BE2C (cell line): ENCODE measurements at regions not wholly inside any gene's neighbourhood (a gene's known extent, or its start where the extent isn't known, plus 50 kb on each side); places are given as distances from the start of the nearest gene placed in this dataset.

ENCODE experiments used
- DNase-seq: peaks from one replicate; pipeline ENCODE4 v3.0.0-alpha.2; 2020
- H3K27me3 ChIP-seq: fragments of 250-450 bp; sonication (Bioruptor Pico); 2 replicates; pipeline ENCODE4 v1.5.1; 2020; ENCODE audit warnings: mild to moderate bottlenecking
- H3K36me3 ChIP-seq: fragments of 250-450 bp; sonication (Bioruptor Pico); 2 replicates; pipeline ENCODE4 v1.5.1; 2020; ENCODE audit warnings: mild to moderate bottlenecking
- H3K4me1 ChIP-seq: fragments of 250-450 bp; sonication (Bioruptor Pico); 2 replicates; pipeline ENCODE4 v1.5.1; 2020
- H3K4me3 ChIP-seq: 2 replicates; pipeline ENCODE4 v1.5.1; 2011; ENCODE audit warnings: low read depth, low read length
- H3K9me3 ChIP-seq: fragments of 250-450 bp; sonication (Bioruptor Pico); 2 replicates; pipeline ENCODE4 v1.5.1; 2020
- TF ChIP-seq, protein P1 (sequence below): IDR thresholded peaks from 2 replicates; pipeline ENCODE4 v1.5.1; 2012; ENCODE audit warnings: mild to moderate bottlenecking, low read depth, low read length

DNA sequence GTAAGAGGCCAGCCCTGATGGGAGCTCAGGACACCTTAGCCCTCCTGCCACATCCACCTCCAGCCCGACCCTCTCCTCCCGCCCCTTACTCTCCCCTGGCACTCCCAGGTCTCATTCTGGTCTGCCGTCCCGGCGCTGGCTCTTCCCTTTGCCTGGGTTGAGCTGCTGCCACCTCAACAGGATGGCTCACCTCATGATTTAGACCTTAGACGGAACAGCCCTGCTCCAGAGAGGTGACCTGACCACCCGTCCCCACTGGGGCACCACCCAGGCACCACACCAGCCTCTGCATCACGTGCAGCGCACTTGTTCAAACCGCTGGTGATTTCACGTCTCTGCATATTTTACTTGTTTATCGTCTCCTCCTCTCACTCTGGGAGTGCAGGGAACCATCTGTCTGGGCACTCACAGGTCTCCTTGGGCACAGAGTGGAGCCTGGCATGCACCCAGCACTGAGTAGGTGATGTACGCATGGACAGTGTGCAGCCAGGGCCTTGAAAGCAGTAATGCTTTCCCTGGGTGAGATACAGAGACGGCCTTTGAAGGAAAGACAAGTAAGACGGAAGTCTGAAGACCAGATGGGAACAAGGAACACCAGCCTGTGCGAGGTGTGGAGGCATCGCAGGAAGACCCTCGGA, 183.1 kb downstream of the KATNAL1 start:
- no peak for DNase-seq
- Histone ChIP-seq H3K9me3 (no peaks in the 10 kb centered on the region), H3K4me3 (no peak overlapping the region), H3K27me3 (no peaks in the 10 kb centered on the region), H3K36me3 (no peaks in the 10 kb centered on the region), H3K4me1 (no peaks in the 10 kb centered on the region)
- TF ChIP-seq, protein P1, sequence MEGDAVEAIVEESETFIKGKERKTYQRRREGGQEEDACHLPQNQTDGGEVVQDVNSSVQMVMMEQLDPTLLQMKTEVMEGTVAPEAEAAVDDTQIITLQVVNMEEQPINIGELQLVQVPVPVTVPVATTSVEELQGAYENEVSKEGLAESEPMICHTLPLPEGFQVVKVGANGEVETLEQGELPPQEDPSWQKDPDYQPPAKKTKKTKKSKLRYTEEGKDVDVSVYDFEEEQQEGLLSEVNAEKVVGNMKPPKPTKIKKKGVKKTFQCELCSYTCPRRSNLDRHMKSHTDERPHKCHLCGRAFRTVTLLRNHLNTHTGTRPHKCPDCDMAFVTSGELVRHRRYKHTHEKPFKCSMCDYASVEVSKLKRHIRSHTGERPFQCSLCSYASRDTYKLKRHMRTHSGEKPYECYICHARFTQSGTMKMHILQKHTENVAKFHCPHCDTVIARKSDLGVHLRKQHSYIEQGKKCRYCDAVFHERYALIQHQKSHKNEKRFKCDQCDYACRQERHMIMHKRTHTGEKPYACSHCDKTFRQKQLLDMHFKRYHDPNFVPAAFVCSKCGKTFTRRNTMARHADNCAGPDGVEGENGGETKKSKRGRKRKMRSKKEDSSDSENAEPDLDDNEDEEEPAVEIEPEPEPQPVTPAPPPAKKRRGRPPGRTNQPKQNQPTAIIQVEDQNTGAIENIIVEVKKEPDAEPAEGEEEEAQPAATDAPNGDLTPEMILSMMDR: no peak

DNA sequence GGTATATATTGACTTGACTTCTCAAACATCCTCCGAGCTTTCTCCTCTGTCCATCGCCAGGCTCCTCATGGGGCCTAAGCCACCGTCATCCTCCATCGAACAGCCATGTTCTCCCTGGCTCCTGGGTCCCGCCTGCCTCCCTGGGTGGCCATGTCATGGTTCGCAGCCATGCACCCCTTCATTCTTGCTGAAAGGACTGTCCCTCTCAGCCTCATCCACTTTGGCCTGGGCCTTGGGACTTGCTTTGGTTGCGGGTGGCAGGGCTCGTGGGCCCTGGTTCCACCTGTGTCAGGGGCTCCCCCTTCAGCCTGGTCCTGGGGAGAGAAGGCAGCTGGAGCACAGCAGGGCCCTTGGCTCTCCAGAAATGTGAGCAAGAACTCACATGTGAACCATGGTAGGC, 183.8 kb downstream of the KATNAL1 start:
- Histone ChIP-seq H3K4me1 (no peaks in the 10 kb centered on the region), H3K4me3 (no peak overlapping the region), H3K27me3 (no peaks in the 10 kb centered on the region), H3K36me3 (no peaks in the 10 kb centered on the region), H3K9me3 (no peaks in the 10 kb centered on the region)
- TF ChIP-seq, protein P1: no peak
- no peak for DNase-seq

DNA sequence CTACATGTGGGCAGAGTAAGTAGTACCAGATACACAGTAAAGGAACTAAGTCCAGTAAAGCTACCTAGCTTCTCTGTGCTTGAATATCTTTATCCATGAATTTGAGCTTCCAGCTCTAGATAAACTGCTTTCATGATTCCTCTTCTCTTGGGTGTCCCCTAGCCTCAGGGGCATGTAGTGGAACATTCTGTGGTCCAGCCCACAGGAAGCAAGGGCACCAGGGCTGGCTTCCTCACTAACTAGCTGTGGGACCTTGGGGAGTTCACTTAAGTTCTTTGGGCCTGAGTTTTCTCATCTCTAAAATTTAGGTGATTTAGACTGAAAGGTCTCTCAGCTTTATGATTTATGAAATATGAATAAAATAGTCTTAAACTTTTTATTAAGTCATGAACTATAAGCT, 185.7 kb downstream of the KATNAL1 start:
- Histone ChIP-seq H3K36me3 (no peaks in the 10 kb centered on the region), H3K4me3 (no peak overlapping the region), H3K27me3 (no peaks in the 10 kb centered on the region), H3K9me3 (no peaks in the 10 kb centered on the region), H3K4me1 (no peaks in the 10 kb centered on the region)
- DNase-seq: no peak
- TF ChIP-seq, protein P1: no peak

DNA sequence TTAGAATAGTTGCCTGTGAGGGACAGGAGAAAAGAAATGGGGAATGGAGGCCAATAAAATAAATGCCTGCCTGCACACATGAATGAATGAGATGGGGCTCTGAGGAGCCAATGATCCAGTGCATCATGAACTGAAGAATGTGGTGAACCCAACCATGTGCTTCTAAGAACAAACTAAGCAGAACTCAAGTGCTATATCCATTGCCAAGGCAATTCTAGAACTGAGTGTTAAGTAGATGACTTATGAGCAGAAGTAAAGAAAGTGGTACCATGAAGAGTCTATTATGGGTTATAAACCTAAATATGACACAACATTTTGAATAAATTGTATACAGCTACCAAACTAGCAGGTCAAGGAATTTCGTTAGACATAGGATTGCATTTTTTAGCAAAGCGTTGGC, 186.1 kb downstream of the KATNAL1 start:
- H3K36me3 ChIP-seq: no peaks in the 10 kb centered on the region
- DNase-seq: no peak
- H3K4me3 ChIP-seq: no peak overlapping the region
- no peaks in the 10 kb centered on the region for H3K9me3 ChIP-seq
- H3K27me3 ChIP-seq: no peaks in the 10 kb centered on the region
- no peaks in the 10 kb centered on the region for H3K4me1 ChIP-seq
- TF ChIP-seq, protein P1: no peak

DNA sequence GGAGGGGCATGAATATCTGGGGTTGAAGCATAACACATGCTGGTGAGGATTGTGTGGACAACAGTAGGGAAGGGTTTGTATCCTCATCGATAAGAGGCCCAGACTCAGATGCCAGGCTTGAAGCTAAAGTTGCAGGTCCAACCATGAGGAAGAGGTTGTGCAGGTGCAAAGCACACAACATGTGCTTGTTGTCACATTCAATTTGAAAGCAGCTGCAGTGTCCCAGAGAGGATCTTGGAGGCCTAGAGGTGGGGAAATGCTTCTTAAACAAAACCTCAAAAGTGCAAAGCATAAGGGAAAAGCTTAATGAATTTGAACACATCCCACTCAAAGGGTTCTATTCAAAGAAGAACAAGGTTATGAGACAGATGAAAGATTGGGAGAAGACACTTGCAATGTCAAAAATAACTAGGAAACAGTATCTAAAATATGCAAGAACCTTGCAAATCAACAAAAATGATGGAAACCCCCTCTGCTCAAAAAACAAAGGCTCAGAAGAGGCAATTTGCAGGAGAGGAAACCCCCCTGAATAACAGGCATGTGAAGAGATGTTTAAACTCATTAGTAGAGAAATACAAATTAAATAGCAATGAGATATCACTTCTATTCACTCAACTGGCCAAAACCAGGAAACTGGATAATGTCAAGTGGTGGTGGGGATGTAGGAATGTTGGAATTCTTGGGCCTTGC, 187.1 kb downstream of the KATNAL1 start:
- no peaks in the 10 kb centered on the region for H3K4me1 ChIP-seq
- no peaks in the 10 kb centered on the region for H3K9me3 ChIP-seq
- no peak for DNase-seq
- H3K4me3 ChIP-seq: no peak overlapping the region
- TF ChIP-seq, protein P1: no peak
- H3K36me3 ChIP-seq: no peaks in the 10 kb centered on the region
- no peaks in the 10 kb centered on the region for H3K27me3 ChIP-seq

DNA sequence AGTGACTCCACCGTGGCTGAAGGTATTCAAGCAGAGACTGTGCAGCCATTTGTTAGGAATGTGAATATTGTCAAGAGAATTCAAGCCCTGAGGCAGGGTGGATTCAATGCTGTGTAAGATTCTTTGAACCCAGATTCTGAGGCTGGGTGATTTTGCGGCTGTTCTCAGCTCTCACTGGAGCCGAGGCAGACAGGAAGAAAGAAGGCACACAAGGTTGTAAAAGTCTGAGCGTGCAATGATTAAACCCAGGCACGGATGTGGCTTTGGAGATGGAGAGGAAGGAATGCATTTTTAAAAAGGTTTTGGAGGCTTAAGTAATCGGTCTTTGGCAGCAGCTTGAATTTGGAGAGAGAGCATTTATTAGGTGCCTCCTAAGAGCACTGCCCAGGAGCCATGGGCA, 187.9 kb downstream of the KATNAL1 start:
- no peak overlapping the region for H3K4me3 ChIP-seq
- no peak for DNase-seq

More for the DNA sequence above, 187.9 kb downstream of the KATNAL1 start:
- H3K9me3 ChIP-seq: no peaks in the 10 kb centered on the region
- no peaks in the 10 kb centered on the region for H3K36me3 ChIP-seq
- no peaks in the 10 kb centered on the region; the same call in 1 of the 2 replicates for H3K4me1 ChIP-seq
- TF ChIP-seq, protein P1: no peak
- H3K27me3 ChIP-seq: no peaks in the 10 kb centered on the region
